Endothelial cell of umbilical vein (primary cell): ENCODE measurements at regions not wholly inside any gene's neighbourhood (a gene's known extent, or its start where the extent isn't known, plus 50 kb on each side); places are given as distances from the start of the nearest gene placed in this dataset.

Experiments used
- BruUV-seq: library from RNA; stranded (reverse); fragments of 400-500 nt; replicated peaks from 2 replicates; lab custom pipeline; 2021; lab: Mats Ljungman, UMichigan
- CTCF ChIA-PET: fragments of 300-600, 350-600 bp; sonication (Branson Sonifier 250); formaldehyde crosslinking; loops from one replicate; lab custom pipeline; 2021; ENCODE audit warnings: antibody characterized with exemption, inconsistent platforms; lab: Charles Lee
- POLR2A ChIA-PET: fragments of 300-600, 350-600 bp; sonication (Branson Sonifier 250); formaldehyde crosslinking; loops from one replicate; lab custom pipeline; 2021; ENCODE audit warnings: antibody characterized with exemption, inconsistent platforms; lab: Charles Lee
- DNase-seq: peaks from one replicate; pipeline ENCODE4 v3.0.0-alpha.2; 2011; ENCODE audit warnings: low read depth, low spot score
- FAIRE-seq: peaks from 2 replicates; lab custom pipeline; 2011; peaks lifted over from hg19 to GRCh38; lab: Jason Lieb, UNC
- H2AFZ ChIP-seq: 2 replicates; pipeline ENCODE4 v1.6.0; 2012; ENCODE audit warnings: low read depth, low read length, control low read depth, inconsistent platforms
- H3K27ac ChIP-seq: 2 replicates; pipeline ENCODE4 v1.5.1; 2011; ENCODE audit warnings: low read depth, mild to moderate bottlenecking, control low read depth, low read length, moderate library complexity; ENCODE audit not compliant: insufficient read depth
- H3K27me3 ChIP-seq, 2 experiments: 2 replicates each; pipeline versions ENCODE4 v1.6.0 to v1.6.1; 2011; ENCODE audit warnings: low read length in 2 of 2, mixed read lengths in 1 of 2; ENCODE audit not compliant: control insufficient read depth in 2 of 2, insufficient read depth in 2 of 2
- H3K36me3 ChIP-seq, 2 experiments: 2 replicates in 1 of 2; 3 replicates in 1 of 2; pipeline ENCODE4 v1.5.1; 2011; ENCODE audit warnings: low read length in 2 of 2, mild to moderate bottlenecking in 1 of 2, moderate library complexity in 1 of 2; ENCODE audit not compliant: control insufficient read depth in 2 of 2, insufficient read depth in 2 of 2; ENCODE audit errors: extremely low read depth in 1 of 2
- H3K4me1 ChIP-seq: 3 replicates; pipeline ENCODE4 v1.5.1; 2011; ENCODE audit warnings: mild to moderate bottlenecking, low read length; ENCODE audit not compliant: control insufficient read depth, insufficient read depth; ENCODE audit errors: extremely low read depth
- H3K4me2 ChIP-seq: 2 replicates; pipeline ENCODE4 v1.6.1; 2011; ENCODE audit warnings: low read length, control low read depth, mixed read lengths; ENCODE audit not compliant: insufficient read depth
- H3K4me3 ChIP-seq, 3 experiments: fragments of 200-600 bp in 1 of 3; sonication (generic), shearing (Covaris generic) in 1 of 3; replicated peaks in 1 of 3; 2 replicates each; pipeline ENCODE4 v1.5.1; 2011 to 2016; ENCODE audit warnings: control low read depth in 3 of 3, low read length in 3 of 3, mild to moderate bottlenecking in 2 of 3, inconsistent platforms in 1 of 3, low read depth in 1 of 3, moderate library complexity in 1 of 3; ENCODE audit not compliant: insufficient read depth in 1 of 3
- H3K79me2 ChIP-seq: 2 replicates; pipeline ENCODE4 v1.6.0; 2012; ENCODE audit warnings: low read length, inconsistent platforms; ENCODE audit not compliant: control insufficient read depth, insufficient read depth
- H3K9ac ChIP-seq: replicated peaks from 2 replicates; pipeline ENCODE3; 2011; ENCODE audit warnings: low read length, control low read depth; ENCODE audit not compliant: insufficient read depth; ENCODE audit errors: extremely low read depth
- H3K9me1 ChIP-seq: replicated peaks from 3 replicates; pipeline ENCODE4 v1.6.0; 2011; ENCODE audit warnings: mild to moderate bottlenecking, low read length; ENCODE audit not compliant: control insufficient read depth, insufficient read depth; ENCODE audit errors: extremely low read depth
- H3K9me3 ChIP-seq: replicated peaks from 2 replicates; pipeline ENCODE4 v1.5.1; 2012; ENCODE audit warnings: low read length, inconsistent platforms; ENCODE audit not compliant: control insufficient read depth, insufficient read depth
- H4K20me1 ChIP-seq: replicated peaks from 2 replicates; pipeline ENCODE3; 2011; ENCODE audit warnings: mild to moderate bottlenecking, low read length; ENCODE audit not compliant: control insufficient read depth, insufficient read depth; ENCODE audit errors: extremely low read depth
- CTCF ChIP-seq, 2 donors: IDR thresholded peaks; 1 replicate in 1 of 2; 2 replicates in 1 of 2; pipeline ENCODE4 v1.5.1; 2011; ENCODE audit warnings: low read length in 2 of 2, mild to moderate bottlenecking in 2 of 2, moderate library complexity in 2 of 2, control low read depth in 1 of 2, inconsistent platforms in 1 of 2, low read depth in 1 of 2; ENCODE audit not compliant: insufficient read depth in 1 of 2; ENCODE audit errors: extremely low read depth in 1 of 2
- EZH2 ChIP-seq: IDR thresholded peaks from 2 replicates; pipeline ENCODE4 v1.6.1; 2012; ENCODE audit warnings: borderline replicate concordance, low read depth, mild to moderate bottlenecking, moderate library complexity, low read length, inconsistent platforms; ENCODE audit not compliant: severe bottlenecking
- FOS ChIP-seq: IDR thresholded peaks from 2 replicates; pipeline ENCODE4 v1.6.1; 2011; ENCODE audit warnings: mild to moderate bottlenecking, low read length, moderate library complexity, borderline replicate concordance; ENCODE audit not compliant: insufficient read depth
- GATA2 ChIP-seq: IDR thresholded peaks from 2 replicates; pipeline ENCODE4 v1.7.0; 2011; ENCODE audit warnings: low read depth, mild to moderate bottlenecking, moderate library complexity, mixed read lengths, low read length; ENCODE audit not compliant: insufficient read length, insufficient read depth
- JUN ChIP-seq: IDR thresholded peaks from 2 replicates; pipeline ENCODE4 v1.6.1; 2011; ENCODE audit warnings: borderline replicate concordance, low read depth; ENCODE audit not compliant: insufficient read length, insufficient read depth
- MAX ChIP-seq: IDR thresholded peaks from 2 replicates; pipeline ENCODE4 v1.6.1; 2011; ENCODE audit not compliant: insufficient read depth, insufficient read length
- MYC ChIP-seq: IDR thresholded peaks from one replicate; pipeline ENCODE4 v1.6.1; 2011; ENCODE audit warnings: mild to moderate bottlenecking, low read depth, low read length
- POLR2A ChIP-seq: IDR thresholded peaks from 2 replicates; pipeline ENCODE4 v1.6.1; 2012; ENCODE audit warnings: low read depth, mild to moderate bottlenecking, control low read depth, low read length
- POLR2AphosphoS5 ChIP-seq: IDR thresholded peaks from 2 replicates; pipeline ENCODE4 v1.6.1; 2012; ENCODE audit warnings: low read depth, mild to moderate bottlenecking, control low read depth, low read length, moderate library complexity; ENCODE audit not compliant: insufficient read depth
- dilution Hi-C: fragments of 300-500 bp; cut with MboI; formaldehyde crosslinking; loops from one replicate; pipeline ENCODE4 v1.15.0; 2019; ENCODE audit warnings: low sequenced_read_pairs; ENCODE audit not compliant: extremely low pct_ligation_motif_present
- intact Hi-C: fragments of 100-400 bp; cut with micrococcal nuclease; formaldehyde crosslinking; loops from one replicate; pipeline ENCODE4 v1.10.0; 2022

GRCh38 chr18:51639541-51639940, 442.1 kb upstream of the MEX3C start:
- Histone ChIP-seq H3K79me2 (no peaks in the 10 kb centered on the region), H3K27ac (no peak overlapping the region), H3K9me1 (no peaks in the 10 kb centered on the region), H3K4me2 (no peak overlapping the region), H3K9ac (no peak overlapping the region), H3K4me3 (no peak overlapping the region), H3K36me3 (no peaks in the 10 kb centered on the region), H4K20me1 (no peaks in the 10 kb centered on the region), H3K27me3 (no peaks in the 10 kb centered on the region), H3K4me1 (no peaks in the 10 kb centered on the region), H3K9me3 (peaks cover 2% of the 10 kb centered on the region), H2AFZ (no peak overlapping the region)
- no peak for TF ChIP-seq EZH2
- TF ChIP-seq CTCF (IDR thresholded peaks at IDR 0.05; ENCODE audit: extremely low read depth in 1 of 2, insufficient read depth in 1 of 2, low read depth in 1 of 2, low read length in 2 of 2): no peak
- TF ChIP-seq GATA2: no peak
- TF ChIP-seq MAX: no peak
- no peak for TF ChIP-seq POLR2AphosphoS5
- TF ChIP-seq MYC: no peak
- TF ChIP-seq JUN: no peak
- no peak for TF ChIP-seq FOS
- TF ChIP-seq POLR2A: no peak
- dilution Hi-C loops: no loop called here
- FAIRE-seq: no peak
- CTCF ChIA-PET: no interaction called here
- intact Hi-C loops: no loop called here
- POLR2A ChIA-PET: no interaction called here
- DNase-seq: no peak
- no TSS peak for BruUV-seq
